Gastroesophageal sphincter (tissue), 3 donors: ENCODE measurements at regions not wholly inside any gene's neighbourhood (a gene's known extent, or its start where the extent isn't known, plus 50 kb on each side); places are given as distances from the start of the nearest gene placed in this dataset.

Experiments
- POLR2AphosphoS5 ChIP-seq: sonication (generic); formaldehyde crosslinking; IDR thresholded peaks from one replicate; pipeline ENCODE4 v1.6.1; 2017; ENCODE audit warnings: antibody characterized with exemption
- TF ChIP-seq, protein P1 (sequence below), 4 experiments: fragments of 200-600 bp in 2 of 4; fragments of 450-650 bp in 2 of 4; sonication (generic) in 1 of 4; IDR thresholded peaks; one replicate each; pipeline ENCODE4 v1.5.1; 2017 to 2019; ENCODE audit warnings: antibody characterized with exemption in 4 of 4, mild to moderate bottlenecking in 2 of 4, moderate library complexity in 2 of 4

DNA sequence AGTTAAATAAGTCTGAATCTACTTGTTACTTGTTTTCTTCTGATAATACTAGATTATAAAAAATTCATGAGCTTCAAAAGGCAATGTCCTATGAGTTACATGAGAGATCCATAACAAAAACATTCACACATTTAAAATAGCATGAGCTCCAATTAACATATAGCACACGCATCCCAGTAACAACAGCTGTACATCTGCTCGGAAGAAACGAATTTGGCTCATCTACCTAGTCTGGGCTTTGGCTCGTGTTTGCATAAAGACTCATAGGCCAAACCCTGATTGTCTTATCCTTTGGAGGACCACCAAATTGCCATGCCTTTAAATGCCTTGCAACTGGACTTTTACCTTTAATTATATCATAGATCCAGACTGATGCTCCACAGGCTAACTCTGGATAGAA lies 259.7 kb upstream of the CHD6 start:
- TF ChIP-seq, protein P1, sequence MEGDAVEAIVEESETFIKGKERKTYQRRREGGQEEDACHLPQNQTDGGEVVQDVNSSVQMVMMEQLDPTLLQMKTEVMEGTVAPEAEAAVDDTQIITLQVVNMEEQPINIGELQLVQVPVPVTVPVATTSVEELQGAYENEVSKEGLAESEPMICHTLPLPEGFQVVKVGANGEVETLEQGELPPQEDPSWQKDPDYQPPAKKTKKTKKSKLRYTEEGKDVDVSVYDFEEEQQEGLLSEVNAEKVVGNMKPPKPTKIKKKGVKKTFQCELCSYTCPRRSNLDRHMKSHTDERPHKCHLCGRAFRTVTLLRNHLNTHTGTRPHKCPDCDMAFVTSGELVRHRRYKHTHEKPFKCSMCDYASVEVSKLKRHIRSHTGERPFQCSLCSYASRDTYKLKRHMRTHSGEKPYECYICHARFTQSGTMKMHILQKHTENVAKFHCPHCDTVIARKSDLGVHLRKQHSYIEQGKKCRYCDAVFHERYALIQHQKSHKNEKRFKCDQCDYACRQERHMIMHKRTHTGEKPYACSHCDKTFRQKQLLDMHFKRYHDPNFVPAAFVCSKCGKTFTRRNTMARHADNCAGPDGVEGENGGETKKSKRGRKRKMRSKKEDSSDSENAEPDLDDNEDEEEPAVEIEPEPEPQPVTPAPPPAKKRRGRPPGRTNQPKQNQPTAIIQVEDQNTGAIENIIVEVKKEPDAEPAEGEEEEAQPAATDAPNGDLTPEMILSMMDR (IDR thresholded peaks at IDR 0.05) = no peak
- no peak for TF ChIP-seq POLR2AphosphoS5
